ENCODE measurements at regions not wholly inside any gene's neighbourhood (a gene's known extent, or its start where the extent isn't known, plus 50 kb on each side); places are given as distances from the start of the nearest gene placed in this dataset.

- intact Hi-C loops (cut with DNase I), result no loop called here
- Histone ChIP-seq H3K4me1 (replicated peaks) (no peaks in the 10 kb centered on the region), H3K36me3 (no peaks in the 10 kb centered on the region), H3K4me3 (no peak overlapping the region), H3K27ac (no peak overlapping the region), H3K27me3 (replicated peaks; ENCODE audit: insufficient read depth) (no peaks in the 10 kb centered on the region), H3K9me3 (no peaks in the 10 kb centered on the region)
- TF ChIP-seq POLR2A (IDR thresholded peaks at IDR 0.05) (no peak), CTCF (IDR thresholded peaks at IDR 0.05) (no peak), POLR2AphosphoS5 (IDR thresholded peaks at IDR 0.05) (no peak)
- DNase-seq (ENCODE audit: low spot score), result no peak
These were observed 1423.3 kb upstream of the PCDH20 start for GRCh38 chr13:62838929-62839328.

- no peaks in the 10 kb centered on the region for H3K36me3 ChIP-seq
- no peaks in the 10 kb centered on the region for H3K9me3 ChIP-seq
- 86% methylated on average over 2 of the region's 2 CpGs for WGBS
- intact Hi-C loops (cut with DNase I), result no loop called here
- H3K4me1 ChIP-seq (replicated peaks), result no peaks in the 10 kb centered on the region
- no peak overlapping the region for H3K4me3 ChIP-seq
- H3K27me3 ChIP-seq (replicated peaks; ENCODE audit: insufficient read depth), result no peaks in the 10 kb centered on the region
- TF ChIP-seq POLR2AphosphoS5 (IDR thresholded peaks at IDR 0.05), result no peak
- TF ChIP-seq POLR2A (IDR thresholded peaks at IDR 0.05), result no peak
- no peak for TF ChIP-seq CTCF (IDR thresholded peaks at IDR 0.05)
- DNase-seq (ENCODE audit: low spot score), result no peak
- H3K27ac ChIP-seq, result no peak overlapping the region
These were observed 1422.2 kb upstream of the PCDH20 start for GRCh38 chr13:62837895-62838294.

GRCh38 chr13:62829486-62829885 lies 1413.8 kb upstream of the PCDH20 start:
- Histone ChIP-seq H3K27ac (no peak overlapping the region), H3K27me3 (replicated peaks; ENCODE audit: insufficient read depth) (no peaks in the 10 kb centered on the region), H3K9me3 (no peaks in the 10 kb centered on the region), H3K4me1 (replicated peaks) (no peaks in the 10 kb centered on the region), H3K4me3 (no peak overlapping the region), H3K36me3 (no peaks in the 10 kb centered on the region)
- intact Hi-C loops (cut with DNase I), result no loop called here
- no peak for DNase-seq (ENCODE audit: low spot score)
- WGBS, result 84% methylated on average over 2 of the region's 2 CpGs
- no peak for TF ChIP-seq POLR2A (IDR thresholded peaks at IDR 0.05)

- DNase-seq (ENCODE audit: low spot score), result no peak
- 83% methylated on average over 5 of the region's 5 CpGs for WGBS
- Histone ChIP-seq H3K9me3 (no peaks in the 10 kb centered on the region), H3K36me3 (no peaks in the 10 kb centered on the region), H3K27ac (no peak overlapping the region), H3K27me3 (replicated peaks; ENCODE audit: insufficient read depth) (no peaks in the 10 kb centered on the region), H3K4me1 (replicated peaks) (no peaks in the 10 kb centered on the region), H3K4me3 (no peak overlapping the region)
- intact Hi-C loops (cut with DNase I), result no loop called here
- TF ChIP-seq CTCF (IDR thresholded peaks at IDR 0.05) (no peak), POLR2AphosphoS5 (IDR thresholded peaks at IDR 0.05) (no peak), POLR2A (IDR thresholded peaks at IDR 0.05) (no peak)
These were observed 1384.3 kb upstream of the PCDH20 start for GRCh38 chr13:62799931-62800436.

GRCh38 chr13:62799038-62799535 lies 1383.4 kb upstream of the PCDH20 start:
- Histone ChIP-seq H3K4me1 (replicated peaks) (no peaks in the 10 kb centered on the region), H3K9me3 (no peaks in the 10 kb centered on the region), H3K27ac (no peak overlapping the region), H3K4me3 (no peak overlapping the region), H3K36me3 (no peaks in the 10 kb centered on the region), H3K27me3 (replicated peaks; ENCODE audit: insufficient read depth) (no peaks in the 10 kb centered on the region)
- TF ChIP-seq CTCF (IDR thresholded peaks at IDR 0.05), result no peak
- no peak for TF ChIP-seq POLR2AphosphoS5 (IDR thresholded peaks at IDR 0.05)
- no peak for TF ChIP-seq POLR2A (IDR thresholded peaks at IDR 0.05)
- no peak for DNase-seq (ENCODE audit: low spot score)
- intact Hi-C loops (cut with DNase I), result no loop called here
- WGBS, result 93% methylated on average over 8 of the region's 8 CpGs

All from prostate gland (tissue), 2 donors.